ENCODE measurements at regions not wholly inside any gene's neighbourhood (a gene's known extent, or its start where the extent isn't known, plus 50 kb on each side); places are given as distances from the start of the nearest gene placed in this dataset.

GRCh38 chr12:30427555-30427954, 268.1 kb downstream of the IPO8 start:
- H3K4me1 Mint-ChIP-seq (ENCODE audit: low read depth), result no peaks in the 10 kb centered on the region
- H3K27ac Mint-ChIP-seq (ENCODE audit: unreplicated experiment), result no peak overlapping the region
- no peak for DNase-seq (ENCODE audit: low spot score)
- H3K9me3 Mint-ChIP-seq (ENCODE audit: low read depth), result peaks cover 9% of the 10 kb centered on the region
- H3K4me3 Mint-ChIP-seq (ENCODE audit: unreplicated experiment), result no peak overlapping the region
- no peaks in the 10 kb centered on the region for H3K36me3 Mint-ChIP-seq (ENCODE audit: low read depth)
- no peak for TF ChIP-seq CTCF (IDR thresholded peaks at IDR 0.05)
- H3K27me3 Mint-ChIP-seq (ENCODE audit: low read depth), result peaks cover 5% of the 10 kb centered on the region

DNA sequence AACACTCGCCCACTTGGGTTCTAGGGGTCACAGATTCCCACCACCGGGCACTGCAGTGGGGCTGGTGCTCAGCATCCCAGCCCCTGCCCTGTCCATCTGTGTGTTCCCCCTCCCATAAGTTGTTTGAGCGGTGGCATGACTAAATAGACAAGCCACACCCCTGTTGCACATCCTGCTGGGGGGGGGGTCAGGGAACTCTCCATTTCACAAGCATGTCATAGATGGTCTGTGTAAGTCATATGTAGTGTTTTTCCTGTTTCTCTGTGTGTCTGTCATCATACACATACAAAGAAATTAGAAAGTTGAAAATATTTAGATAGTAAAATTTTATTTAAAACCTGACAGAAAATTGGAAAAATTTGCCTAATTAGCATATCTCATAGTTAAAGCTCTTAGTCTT, 270.2 kb downstream of the IPO8 start:
- Mint-ChIP-seq H3K27me3 (ENCODE audit: low read depth) (peaks cover 5% of the 10 kb centered on the region), H3K4me3 (ENCODE audit: unreplicated experiment) (no peak overlapping the region), H3K4me1 (ENCODE audit: low read depth) (no peaks in the 10 kb centered on the region), H3K27ac (ENCODE audit: unreplicated experiment) (no peak overlapping the region), H3K36me3 (ENCODE audit: low read depth) (no peaks in the 10 kb centered on the region), H3K9me3 (ENCODE audit: low read depth) (peaks cover 9% of the 10 kb centered on the region)
- TF ChIP-seq CTCF (IDR thresholded peaks at IDR 0.05), result no peak
- no peak for DNase-seq (ENCODE audit: low spot score)

- H3K9me3 Mint-ChIP-seq (ENCODE audit: low read depth), result peaks cover 12% of the 10 kb centered on the region
- H3K36me3 Mint-ChIP-seq (ENCODE audit: low read depth), result no peaks in the 10 kb centered on the region
- H3K27ac Mint-ChIP-seq (ENCODE audit: unreplicated experiment), result no peak overlapping the region
- DNase-seq (ENCODE audit: low spot score), result no peak
- H3K4me1 Mint-ChIP-seq (ENCODE audit: low read depth), result no peaks in the 10 kb centered on the region
- H3K4me3 Mint-ChIP-seq (ENCODE audit: unreplicated experiment), result no peak overlapping the region
- H3K27me3 Mint-ChIP-seq (ENCODE audit: low read depth), result peaks cover 5% of the 10 kb centered on the region
- TF ChIP-seq CTCF (IDR thresholded peaks at IDR 0.05), result no peak
Observed at GRCh38 chr12:30423330-30423729, 272.3 kb downstream of the IPO8 start.

DNA sequence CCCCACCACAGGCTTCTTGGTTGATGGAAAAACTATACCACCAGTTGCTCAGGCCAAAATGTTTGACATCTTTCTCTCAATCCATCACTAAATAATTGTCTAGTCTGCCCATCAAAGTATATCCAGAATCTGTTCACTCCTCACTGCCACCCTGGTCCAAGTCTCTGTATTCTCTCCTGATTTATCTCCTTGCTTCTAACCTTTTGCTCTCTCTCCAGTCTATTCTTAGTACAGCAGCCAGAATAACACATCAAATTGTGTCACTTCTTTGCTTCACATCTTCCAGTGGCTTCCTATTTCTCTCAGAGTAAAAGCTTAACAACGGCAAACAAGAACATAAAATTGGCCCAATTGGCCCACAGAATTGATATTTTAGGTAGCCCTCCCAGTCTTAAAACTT, 272.8 kb downstream of the IPO8 start:
- peaks cover 12% of the 10 kb centered on the region for H3K9me3 Mint-ChIP-seq (ENCODE audit: low read depth)
- H3K4me3 Mint-ChIP-seq (ENCODE audit: unreplicated experiment), result no peak overlapping the region
- H3K4me1 Mint-ChIP-seq (ENCODE audit: low read depth), result no peaks in the 10 kb centered on the region
- no peak for TF ChIP-seq CTCF (IDR thresholded peaks at IDR 0.05)
- peaks cover 5% of the 10 kb centered on the region for H3K27me3 Mint-ChIP-seq (ENCODE audit: low read depth)
- H3K36me3 Mint-ChIP-seq (ENCODE audit: low read depth), result no peaks in the 10 kb centered on the region
- DNase-seq (ENCODE audit: low spot score), result no peak
- no peak overlapping the region for H3K27ac Mint-ChIP-seq (ENCODE audit: unreplicated experiment)

GRCh38 chr12:30420561-30420960, 275.1 kb downstream of the IPO8 start:
- no peak for DNase-seq (ENCODE audit: low spot score)
- no peak for TF ChIP-seq CTCF (IDR thresholded peaks at IDR 0.05)
- Mint-ChIP-seq H3K4me3 (ENCODE audit: unreplicated experiment) (no peak overlapping the region), H3K4me1 (ENCODE audit: low read depth) (peaks cover 5% of the 10 kb centered on the region), H3K36me3 (ENCODE audit: low read depth) (no peaks in the 10 kb centered on the region), H3K27me3 (ENCODE audit: low read depth) (peaks cover 3% of the 10 kb centered on the region), H3K27ac (ENCODE audit: unreplicated experiment) (no peak overlapping the region), H3K9me3 (ENCODE audit: low read depth) (peaks cover 12% of the 10 kb centered on the region)
